ENCODE measurements at regions not wholly inside any gene's neighbourhood (a gene's known extent, or its start where the extent isn't known, plus 50 kb on each side); places are given as distances from the start of the nearest gene placed in this dataset.

- TF ChIP-seq REST (IDR thresholded peaks at IDR 0.05; ENCODE audit: low read depth) (no peak), EP300 (IDR thresholded peaks at IDR 0.05; ENCODE audit: borderline replicate concordance) (no peak), CEBPB (IDR thresholded peaks at IDR 0.05) (no peak), TCF12 (IDR thresholded peaks at IDR 0.05; ENCODE audit: low read depth) (no peak), FOXM1 (IDR thresholded peaks at IDR 0.05; ENCODE audit: borderline replicate concordance, low read depth) (no peak), RAD21 (IDR thresholded peaks at IDR 0.05; ENCODE audit: low read depth) (no peak)
These were observed 762.5 kb downstream of the CBLN4 start for GRCh38 chr20:55242853-55243252.
